ENCODE measurements at regions not wholly inside any gene's neighbourhood (a gene's known extent, or its start where the extent isn't known, plus 50 kb on each side); places are given as distances from the start of the nearest gene placed in this dataset.
"Not testable (repeated sequence)": the region's sequence is repeated elsewhere in the genome, so short reads cannot be mapped to it uniquely, and the experiment has no call there.

GRCh38 chr1:4126251-4126650 lies 226.2 kb upstream of the C1orf174 start:
- Mint-ChIP-seq H3K27ac (no peak overlapping the region), H3K4me1 (no peaks in the 10 kb centered on the region), H3K36me3 (ENCODE audit: low read depth) (no peaks in the 10 kb centered on the region), H3K27me3 (no peaks in the 10 kb centered on the region), H3K4me3 (no peak overlapping the region), H3K9me3 (no peaks in the 10 kb centered on the region)
- ChIA-PET CTCF (no interaction called here), POLR2A (no interaction called here)
- no peak for DNase-seq

GRCh38 chr1:4126731-4127591 lies 226.9 kb upstream of the C1orf174 start:
- no peaks in the 10 kb centered on the region for H3K36me3 Mint-ChIP-seq (ENCODE audit: low read depth)
- no peaks in the 10 kb centered on the region for H3K4me1 Mint-ChIP-seq
- no peak for DNase-seq
- no peaks in the 10 kb centered on the region for H3K9me3 Mint-ChIP-seq
- ChIA-PET CTCF (no interaction called here), POLR2A (no interaction called here)
- no peaks in the 10 kb centered on the region for H3K27me3 Mint-ChIP-seq
- H3K27ac Mint-ChIP-seq = no peak overlapping the region
- H3K4me3 Mint-ChIP-seq = no peak overlapping the region

GRCh38 chr1:4127592-4128140 lies 227.6 kb upstream of the C1orf174 start:
- CTCF ChIA-PET = no interaction called here
- no peaks in the 10 kb centered on the region for H3K36me3 Mint-ChIP-seq (ENCODE audit: low read depth)
- H3K27ac Mint-ChIP-seq = no peak overlapping the region
- POLR2A ChIA-PET = no interaction called here
- H3K27me3 Mint-ChIP-seq = no peaks in the 10 kb centered on the region
- H3K9me3 Mint-ChIP-seq = no peaks in the 10 kb centered on the region
- DNase-seq = no peak
- no peaks in the 10 kb centered on the region for H3K4me1 Mint-ChIP-seq
- H3K4me3 Mint-ChIP-seq = no peak overlapping the region

- POLR2A ChIA-PET = no interaction called here
- no peaks in the 10 kb centered on the region for H3K36me3 Mint-ChIP-seq (ENCODE audit: low read depth)
- no peaks in the 10 kb centered on the region for H3K27me3 Mint-ChIP-seq
- no peak for DNase-seq
- H3K4me3 Mint-ChIP-seq = no peak overlapping the region
- CTCF ChIA-PET = no interaction called here
- H3K9me3 Mint-ChIP-seq = no peaks in the 10 kb centered on the region
- no peaks in the 10 kb centered on the region for H3K4me1 Mint-ChIP-seq
- H3K27ac Mint-ChIP-seq = no peak overlapping the region
Observed at GRCh38 chr1:4128616-4129015, 228.5 kb upstream of the C1orf174 start.

GRCh38 chr1:4129693-4130092 lies 229.6 kb upstream of the C1orf174 start:
- H3K4me3 Mint-ChIP-seq = no peak overlapping the region
- ChIA-PET POLR2A (no interaction called here), CTCF (no interaction called here)
- DNase-seq = no peak
- no peaks in the 10 kb centered on the region for H3K9me3 Mint-ChIP-seq
- no peak overlapping the region for H3K27ac Mint-ChIP-seq
- H3K4me1 Mint-ChIP-seq = no peaks in the 10 kb centered on the region
- H3K36me3 Mint-ChIP-seq (ENCODE audit: low read depth) = no peaks in the 10 kb centered on the region
- no peaks in the 10 kb centered on the region for H3K27me3 Mint-ChIP-seq

GRCh38 chr1:4130096-4130495 lies 230.0 kb upstream of the C1orf174 start:
- H3K36me3 Mint-ChIP-seq (ENCODE audit: low read depth) = no peaks in the 10 kb centered on the region
- H3K27me3 Mint-ChIP-seq = no peaks in the 10 kb centered on the region
- no peak overlapping the region for H3K27ac Mint-ChIP-seq
- ChIA-PET CTCF (no interaction called here), POLR2A (no interaction called here)
- H3K9me3 Mint-ChIP-seq = no peaks in the 10 kb centered on the region
- no peaks in the 10 kb centered on the region for H3K4me1 Mint-ChIP-seq
- no peak overlapping the region for H3K4me3 Mint-ChIP-seq
- DNase-seq = no peak

GRCh38 chr1:4131734-4132133 lies 231.7 kb upstream of the C1orf174 start:
- Mint-ChIP-seq H3K27ac (no peak overlapping the region), H3K27me3 (no peaks in the 10 kb centered on the region), H3K9me3 (peaks cover 13% of the 10 kb centered on the region), H3K4me3 (no peak overlapping the region), H3K4me1 (no peaks in the 10 kb centered on the region), H3K36me3 (ENCODE audit: low read depth) (no peaks in the 10 kb centered on the region)
- CTCF ChIA-PET = no interaction called here
- POLR2A ChIA-PET = no interaction called here
- no peak for DNase-seq

GRCh38 chr1:4132352-4133296 lies 232.6 kb upstream of the C1orf174 start:
- Mint-ChIP-seq H3K4me1 (no peaks in the 10 kb centered on the region), H3K9me3 (peaks cover 13% of the 10 kb centered on the region), H3K27me3 (no peaks in the 10 kb centered on the region), H3K36me3 (ENCODE audit: low read depth) (no peaks in the 10 kb centered on the region), H3K27ac (no peak overlapping the region), H3K4me3 (no peak overlapping the region)
- no peak for DNase-seq
- CTCF ChIA-PET = no interaction called here
- POLR2A ChIA-PET = no interaction called here

- DNase-seq = no peak
- CTCF ChIA-PET = no interaction called here
- no peak overlapping the region for H3K4me3 Mint-ChIP-seq
- H3K4me1 Mint-ChIP-seq = no peaks in the 10 kb centered on the region
- H3K36me3 Mint-ChIP-seq (ENCODE audit: low read depth) = no peaks in the 10 kb centered on the region
- H3K9me3 Mint-ChIP-seq = peaks cover 13% of the 10 kb centered on the region
- no peak overlapping the region for H3K27ac Mint-ChIP-seq
- POLR2A ChIA-PET = no interaction called here
- H3K27me3 Mint-ChIP-seq = no peaks in the 10 kb centered on the region
Observed at GRCh38 chr1:4133297-4133938, 233.3 kb upstream of the C1orf174 start.

GRCh38 chr1:4133939-4134321 lies 233.9 kb upstream of the C1orf174 start:
- no peak for DNase-seq
- ChIA-PET CTCF (no interaction called here), POLR2A (no interaction called here)
- no peaks in the 10 kb centered on the region for H3K4me1 Mint-ChIP-seq
- H3K27ac Mint-ChIP-seq = no peak overlapping the region
- no peaks in the 10 kb centered on the region for H3K27me3 Mint-ChIP-seq
- H3K9me3 Mint-ChIP-seq = peaks cover 13% of the 10 kb centered on the region
- H3K4me3 Mint-ChIP-seq = no peak overlapping the region
- no peaks in the 10 kb centered on the region for H3K36me3 Mint-ChIP-seq (ENCODE audit: low read depth)

- H3K27ac Mint-ChIP-seq; H3K27me3 Mint-ChIP-seq; H3K36me3 Mint-ChIP-seq (ENCODE audit: low read depth); H3K4me3 Mint-ChIP-seq; DNase-seq; POLR2A ChIA-PET; CTCF ChIA-PET; H3K4me1 Mint-ChIP-seq: not testable (repeated sequence)
- H3K9me3 Mint-ChIP-seq = peaks cover 13% of the 10 kb centered on the region
Observed at GRCh38 chr1:4135853-4136252, 235.8 kb upstream of the C1orf174 start.

GRCh38 chr1:4137621-4138415 lies 237.7 kb upstream of the C1orf174 start:
- POLR2A ChIA-PET = no interaction called here
- Mint-ChIP-seq H3K36me3 (ENCODE audit: low read depth) (no peaks in the 10 kb centered on the region), H3K27me3 (no peaks in the 10 kb centered on the region), H3K9me3 (peaks cover 13% of the 10 kb centered on the region), H3K4me1 (no peaks in the 10 kb centered on the region), H3K27ac (no peak overlapping the region), H3K4me3 (no peak overlapping the region)
- no peak for DNase-seq
- CTCF ChIA-PET = interaction anchor here (0.6 kb wide), 1 partner anchor 926 kb away, joined by 3 read pairs; no protein-coding TSS in a partner anchor
